Skeletal muscle tissue (tissue), 3 donors: ENCODE measurements at regions not wholly inside any gene's neighbourhood (a gene's known extent, or its start where the extent isn't known, plus 50 kb on each side); places are given as distances from the start of the nearest gene placed in this dataset.

Source experiments
- H3K27ac ChIP-seq: one replicate; pipeline ENCODE4 v1.7.0; 2013; ENCODE audit warnings: mild to moderate bottlenecking, low read depth, low read length, inconsistent platforms
- H3K27me3 ChIP-seq, 3 donors: one replicate each; pipeline ENCODE4 v1.7.0; 2013; ENCODE audit warnings: low read length in 3 of 3; ENCODE audit not compliant: control insufficient read depth in 3 of 3, insufficient read depth in 3 of 3
- H3K36me3 ChIP-seq, 3 donors: one replicate each; pipeline ENCODE4 v1.7.0; 2013; ENCODE audit warnings: low read length in 3 of 3; ENCODE audit not compliant: control insufficient read depth in 3 of 3, insufficient read depth in 3 of 3
- H3K4me1 ChIP-seq, 3 donors: one replicate each; pipeline ENCODE4 v1.7.0; 2013; ENCODE audit warnings: low read length in 3 of 3, mild to moderate bottlenecking in 3 of 3; ENCODE audit not compliant: control insufficient read depth in 3 of 3, insufficient read depth in 3 of 3
- H3K4me3 ChIP-seq, 3 donors: one replicate each; pipeline ENCODE4 v1.7.0; 2013; ENCODE audit warnings: low read length in 3 of 3
- H3K9ac ChIP-seq, 3 donors: one replicate each; pipeline ENCODE4 v1.7.0; 2013; ENCODE audit warnings: low read length in 3 of 3, mild to moderate bottlenecking in 3 of 3, moderate library complexity in 2 of 3, low read depth in 1 of 3
- H3K9me3 ChIP-seq, 3 donors: one replicate each; pipeline ENCODE4 v1.7.0; 2013; ENCODE audit warnings: low read length in 3 of 3; ENCODE audit not compliant: control insufficient read depth in 3 of 3
- donor health status: Osteomylitis.

GRCh38 chr1:100613817-100614559 lies 76.0 kb downstream of the GPR88 start:
- no peaks in the 10 kb centered on the region for H3K36me3 ChIP-seq
- H3K9ac ChIP-seq = no peak overlapping the region
- H3K4me3 ChIP-seq = no peak overlapping the region
- no peaks in the 10 kb centered on the region for H3K27me3 ChIP-seq
- no peaks in the 10 kb centered on the region for H3K4me1 ChIP-seq
- H3K9me3 ChIP-seq = no peaks in the 10 kb centered on the region
- no peak overlapping the region for H3K27ac ChIP-seq

- Histone ChIP-seq H3K36me3 (no peaks in the 10 kb centered on the region), H3K27ac (no peak overlapping the region), H3K4me3 (no peak overlapping the region)
Observed at GRCh38 chr1:100614570-100614969, 76.6 kb downstream of the GPR88 start.

GRCh38 chr1:100615686-100616085 lies 77.7 kb downstream of the GPR88 start:
- H3K9ac ChIP-seq = no peak overlapping the region
- H3K9me3 ChIP-seq = no peaks in the 10 kb centered on the region
- H3K36me3 ChIP-seq = no peaks in the 10 kb centered on the region
- H3K4me3 ChIP-seq = no peak overlapping the region
- no peaks in the 10 kb centered on the region for H3K27me3 ChIP-seq
- no peaks in the 10 kb centered on the region for H3K4me1 ChIP-seq
- no peak overlapping the region for H3K27ac ChIP-seq

More at GRCh38 chr1:100614570-100614969, 76.6 kb downstream of the GPR88 start:
- no peaks in the 10 kb centered on the region for H3K4me1 ChIP-seq
- H3K9ac ChIP-seq = no peak overlapping the region
- no peaks in the 10 kb centered on the region for H3K9me3 ChIP-seq
- H3K27me3 ChIP-seq = no peaks in the 10 kb centered on the region

- H3K4me1 ChIP-seq = no peaks in the 10 kb centered on the region
- no peak overlapping the region for H3K9ac ChIP-seq
- no peaks in the 10 kb centered on the region for H3K27me3 ChIP-seq
- H3K4me3 ChIP-seq = no peak overlapping the region
- no peaks in the 10 kb centered on the region for H3K36me3 ChIP-seq
- H3K27ac ChIP-seq = no peak overlapping the region
- H3K9me3 ChIP-seq = no peaks in the 10 kb centered on the region
Observed at GRCh38 chr1:100616121-100616621, 78.2 kb downstream of the GPR88 start.

- H3K9ac ChIP-seq = no peak overlapping the region
Observed at GRCh38 chr1:100622037-100622436, 84.1 kb downstream of the GPR88 start.

GRCh38 chr1:100622506-100622905 lies 84.6 kb downstream of the GPR88 start:
- Histone ChIP-seq H3K27ac (no peak overlapping the region), H3K9me3 (no peaks in the 10 kb centered on the region), H3K9ac (no peak overlapping the region)

More at GRCh38 chr1:100622037-100622436, 84.1 kb downstream of the GPR88 start:
- no peaks in the 10 kb centered on the region for H3K36me3 ChIP-seq
- no peaks in the 10 kb centered on the region for H3K4me1 ChIP-seq
- no peak overlapping the region for H3K4me3 ChIP-seq
- H3K27me3 ChIP-seq = no peaks in the 10 kb centered on the region
- no peaks in the 10 kb centered on the region for H3K9me3 ChIP-seq
- no peak overlapping the region for H3K27ac ChIP-seq

DNA sequence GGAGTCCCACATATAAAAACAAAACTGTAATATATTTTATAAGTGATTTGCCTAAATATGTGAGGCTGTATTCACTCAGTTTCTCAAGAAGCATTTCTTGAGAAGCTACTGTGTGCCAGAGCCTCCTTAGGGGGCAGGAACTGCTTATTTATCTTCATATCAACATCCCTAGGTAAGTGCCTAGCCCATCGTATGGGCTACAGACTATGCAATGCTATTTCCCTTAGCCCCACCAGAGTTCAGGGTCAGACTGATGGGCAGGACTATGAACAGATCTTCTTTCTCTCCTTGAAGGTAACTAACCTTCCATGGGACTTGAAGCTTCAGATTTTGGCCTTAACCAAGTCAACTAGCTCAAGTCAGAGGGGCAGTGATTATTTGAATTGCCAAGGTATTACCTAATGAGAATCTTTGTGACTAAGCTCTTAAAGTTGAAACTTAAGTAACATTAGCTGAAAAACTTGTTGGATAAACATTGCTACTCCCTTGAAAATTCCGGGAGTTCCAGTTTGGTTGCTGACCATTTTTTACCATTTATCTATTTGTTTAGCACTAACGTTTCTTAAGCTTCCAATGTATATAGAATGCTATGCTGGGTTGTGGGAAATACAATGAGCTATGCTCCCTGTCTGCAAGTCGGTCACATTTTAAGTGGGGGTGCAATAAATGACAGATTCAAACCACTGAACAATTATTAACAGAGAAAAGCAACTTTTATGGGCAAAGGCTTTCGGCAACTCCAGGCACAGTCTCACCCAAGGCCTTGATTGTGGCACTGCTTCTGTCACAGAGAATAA lies 85.2 kb downstream of the GPR88 start:
- no peak overlapping the region for H3K9ac ChIP-seq
- H3K27me3 ChIP-seq = no peaks in the 10 kb centered on the region
- no peaks in the 10 kb centered on the region for H3K9me3 ChIP-seq
- H3K4me3 ChIP-seq = no peak overlapping the region
- no peak overlapping the region for H3K27ac ChIP-seq
- peaks cover 0 to under 1% (median 0%) of the 10 kb centered on the region in 3 donors for H3K4me1 ChIP-seq
- no peaks in the 10 kb centered on the region for H3K36me3 ChIP-seq

More at GRCh38 chr1:100622506-100622905, 84.6 kb downstream of the GPR88 start:
- no peak overlapping the region for H3K4me3 ChIP-seq
- no peaks in the 10 kb centered on the region for H3K27me3 ChIP-seq
- no peaks in the 10 kb centered on the region for H3K4me1 ChIP-seq
- H3K36me3 ChIP-seq = no peaks in the 10 kb centered on the region

DNA sequence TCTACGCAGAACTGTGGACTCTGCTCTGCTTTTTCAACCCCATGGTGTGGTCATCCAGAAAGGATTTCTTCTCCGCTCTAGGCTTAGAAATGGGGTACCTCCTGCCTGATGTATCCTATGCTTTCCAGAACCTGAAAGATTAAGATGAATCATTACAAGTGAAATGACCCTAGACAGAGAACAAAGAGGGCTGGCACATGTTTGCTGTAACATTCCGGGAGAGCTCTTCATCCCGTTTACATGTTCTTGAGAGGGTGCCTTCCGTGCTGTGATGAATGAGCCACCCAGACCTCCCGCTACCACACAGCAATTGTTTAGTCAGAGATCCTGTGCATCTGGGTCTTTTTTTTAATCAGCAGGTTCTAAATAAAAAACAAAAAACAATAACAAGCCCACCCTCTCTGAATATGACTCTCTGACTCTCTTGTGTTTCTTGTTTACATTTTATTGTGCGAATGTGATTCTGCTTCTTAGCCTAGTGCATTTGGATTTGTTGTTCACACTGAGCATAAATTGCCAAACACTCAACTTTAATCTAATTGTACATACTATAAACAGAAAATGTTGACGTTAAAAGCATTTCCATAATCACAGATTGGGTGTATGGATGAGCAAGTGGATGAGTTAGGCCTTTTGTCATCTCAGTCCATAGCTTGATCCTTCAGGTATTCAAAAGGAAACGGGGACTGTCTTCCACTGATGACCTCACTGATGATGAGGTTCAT lies 87.1 kb downstream of the GPR88 start:
- no peak overlapping the region for H3K4me3 ChIP-seq
- H3K4me1 ChIP-seq = peaks cover 0 to 8% (median 3%) of the 10 kb centered on the region in 3 donors
- no peak overlapping the region for H3K9ac ChIP-seq

DNA sequence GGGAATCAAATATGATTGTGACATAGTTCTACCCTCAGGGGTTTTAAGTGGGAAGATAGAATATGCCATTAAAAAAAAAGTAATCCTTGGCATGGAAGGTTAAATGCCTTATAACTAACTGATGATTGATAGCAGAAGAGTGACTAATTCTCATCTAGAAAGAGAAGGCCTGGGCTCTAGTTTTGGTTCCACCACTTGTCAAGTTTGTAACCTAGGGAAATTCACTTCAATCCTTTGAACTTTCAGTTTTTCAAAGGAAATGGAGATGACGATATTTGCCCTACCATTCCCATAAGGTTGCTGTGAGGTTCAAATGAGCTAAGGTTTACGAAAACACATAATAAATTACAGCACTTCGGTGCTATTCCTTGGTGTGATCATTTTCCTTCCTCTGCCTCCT lies 88.5 kb downstream of the GPR88 start:
- H3K9ac ChIP-seq = no peak overlapping the region
- peaks cover 0 to 8% (median 3%) of the 10 kb centered on the region in 3 donors for H3K4me1 ChIP-seq
- H3K4me3 ChIP-seq = no peak overlapping the region
- H3K27ac ChIP-seq = peak overlapping the region; percentile 42
- H3K27me3 ChIP-seq = no peaks in the 10 kb centered on the region
- no peaks in the 10 kb centered on the region for H3K36me3 ChIP-seq
- H3K9me3 ChIP-seq = no peaks in the 10 kb centered on the region

More for the DNA sequence above, 87.1 kb downstream of the GPR88 start:
- Histone ChIP-seq H3K27ac (no peak overlapping the region), H3K9me3 (no peaks in the 10 kb centered on the region), H3K27me3 (no peaks in the 10 kb centered on the region), H3K36me3 (no peaks in the 10 kb centered on the region)
